Astrocyte of the cerebellum (primary cell): ENCODE measurements at regions not wholly inside any gene's neighbourhood (a gene's known extent, or its start where the extent isn't known, plus 50 kb on each side); places are given as distances from the start of the nearest gene placed in this dataset.
A peak's percentile ranks its signal among the peaks of the same experiment; 100 is the strongest.

Experiments used
- DNase-seq: peaks from one replicate; pipeline ENCODE4 v3.0.0-alpha.2; 2011; ENCODE audit warnings: low read depth
- H3K4me3 ChIP-seq: 2 replicates; pipeline ENCODE4 v1.5.1; 2011; ENCODE audit warnings: mild to moderate bottlenecking, low read depth, low read length, moderate library complexity
- CTCF ChIP-seq: IDR thresholded peaks from 2 replicates; pipeline ENCODE4 v1.5.1; 2012; ENCODE audit warnings: low read length, low read depth, moderate library complexity, mild to moderate bottlenecking; ENCODE audit errors: missing control alignments
- in situ Hi-C: cut with HindIII; loops from 2 replicates; pipeline ENCODE4 v1.10.0; 2017; ENCODE audit warnings: low sequenced_read_pairs

GRCh38 chr6:91088515-91088914 is 501.6 kb upstream of the MAP3K7 start:
- H3K4me3 ChIP-seq, result no peak overlapping the region
- no peak for TF ChIP-seq CTCF
- in situ Hi-C loops, result no loop called here
- no peak for DNase-seq

- no peak overlapping the region for H3K4me3 ChIP-seq
- in situ Hi-C loops, result no loop called here
- DNase-seq, result no peak
- no peak for TF ChIP-seq CTCF
These were observed 501.0 kb upstream of the MAP3K7 start for GRCh38 chr6:91087908-91088307.

GRCh38 chr6:91083211-91083610 is 496.3 kb upstream of the MAP3K7 start:
- DNase-seq, result peak; percentile 49
- in situ Hi-C loops, result no loop called here

GRCh38 chr6:91082311-91082832 is 495.5 kb upstream of the MAP3K7 start:
- no peak for TF ChIP-seq CTCF
- no peak for DNase-seq
- in situ Hi-C loops, result no loop called here
- no peak overlapping the region for H3K4me3 ChIP-seq

More at GRCh38 chr6:91083211-91083610, 496.3 kb upstream of the MAP3K7 start:
- no peak for TF ChIP-seq CTCF
- no peak overlapping the region for H3K4me3 ChIP-seq

GRCh38 chr6:91081452-91082067 is 494.7 kb upstream of the MAP3K7 start:
- no peak overlapping the region for H3K4me3 ChIP-seq
- in situ Hi-C loops, result no loop called here
- peak; percentile 70 for DNase-seq
- peak; percentile 59 for TF ChIP-seq CTCF

GRCh38 chr6:91080871-91081270 is 494.0 kb upstream of the MAP3K7 start:
- H3K4me3 ChIP-seq, result no peak overlapping the region
- no peak for DNase-seq
- TF ChIP-seq CTCF, result no peak
- in situ Hi-C loops, result no loop called here
